ENCODE measurements at regions not wholly inside any gene's neighbourhood (a gene's known extent, or its start where the extent isn't known, plus 50 kb on each side); places are given as distances from the start of the nearest gene placed in this dataset.

DNA sequence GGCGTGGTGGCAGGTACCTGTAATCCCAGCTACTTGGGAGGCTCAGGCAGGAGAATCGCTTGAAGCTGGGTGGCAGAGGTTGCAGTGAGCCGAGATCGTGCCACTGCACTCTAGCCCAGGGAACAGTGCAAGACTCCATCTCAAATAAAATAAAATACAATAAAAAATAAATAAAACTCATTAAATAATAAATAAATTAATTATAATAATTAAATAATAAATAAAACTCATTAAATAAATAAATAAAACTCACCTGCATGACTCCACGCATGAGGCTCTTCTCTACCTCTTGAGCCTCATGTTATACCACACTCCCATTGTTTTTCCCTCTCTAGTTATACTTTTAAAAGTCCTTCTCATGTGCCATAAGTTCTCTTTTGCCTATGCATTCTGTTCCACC lies 995.4 kb downstream of the MAT2B start:
- no peak overlapping the region for H3K4me3 ChIP-seq
- peaks cover 0 to 3% (median 0%) of the 10 kb centered on the region in 6 donors for H3K4me1 ChIP-seq
- DNase-seq = no peak
- intact Hi-C loops (cut with DNase I; ENCODE audit: low total_unique reads) = no loop called here
- no peak overlapping the region for H3K27ac ChIP-seq
- TF ChIP-seq POLR2A (IDR thresholded peaks at IDR 0.05) (no peak), POLR2AphosphoS5 (IDR thresholded peaks at IDR 0.05) (no peak)
- TF ChIP-seq, protein P1, sequence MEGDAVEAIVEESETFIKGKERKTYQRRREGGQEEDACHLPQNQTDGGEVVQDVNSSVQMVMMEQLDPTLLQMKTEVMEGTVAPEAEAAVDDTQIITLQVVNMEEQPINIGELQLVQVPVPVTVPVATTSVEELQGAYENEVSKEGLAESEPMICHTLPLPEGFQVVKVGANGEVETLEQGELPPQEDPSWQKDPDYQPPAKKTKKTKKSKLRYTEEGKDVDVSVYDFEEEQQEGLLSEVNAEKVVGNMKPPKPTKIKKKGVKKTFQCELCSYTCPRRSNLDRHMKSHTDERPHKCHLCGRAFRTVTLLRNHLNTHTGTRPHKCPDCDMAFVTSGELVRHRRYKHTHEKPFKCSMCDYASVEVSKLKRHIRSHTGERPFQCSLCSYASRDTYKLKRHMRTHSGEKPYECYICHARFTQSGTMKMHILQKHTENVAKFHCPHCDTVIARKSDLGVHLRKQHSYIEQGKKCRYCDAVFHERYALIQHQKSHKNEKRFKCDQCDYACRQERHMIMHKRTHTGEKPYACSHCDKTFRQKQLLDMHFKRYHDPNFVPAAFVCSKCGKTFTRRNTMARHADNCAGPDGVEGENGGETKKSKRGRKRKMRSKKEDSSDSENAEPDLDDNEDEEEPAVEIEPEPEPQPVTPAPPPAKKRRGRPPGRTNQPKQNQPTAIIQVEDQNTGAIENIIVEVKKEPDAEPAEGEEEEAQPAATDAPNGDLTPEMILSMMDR (IDR thresholded peaks at IDR 0.05 in 8 of 11, conservative IDR thresholded peaks at IDR 0.05 in 3 of 11) = no peak
- 84 to 93% (median 90%) methylated on average over 5 of the region's 5 CpGs for WGBS, 5 donors
- H3K36me3 ChIP-seq = no peaks in the 10 kb centered on the region
- no peaks in the 10 kb centered on the region for H3K27me3 ChIP-seq (replicated peaks in 1 of 7)
- H3K9me3 ChIP-seq = no peaks in the 10 kb centered on the region

GRCh38 chr5:164501344-164501743 lies 995.9 kb downstream of the MAT2B start:
- no peaks in the 10 kb centered on the region for H3K36me3 ChIP-seq
- TF ChIP-seq, protein P1 (IDR thresholded peaks at IDR 0.05 in 8 of 11, conservative IDR thresholded peaks at IDR 0.05 in 3 of 11) = no peak
- TF ChIP-seq POLR2A (IDR thresholded peaks at IDR 0.05) = no peak
- TF ChIP-seq POLR2AphosphoS5 (IDR thresholded peaks at IDR 0.05) = no peak
- H3K9me3 ChIP-seq = no peaks in the 10 kb centered on the region
- intact Hi-C loops (cut with DNase I; ENCODE audit: low total_unique reads) = no loop called here
- no peak overlapping the region for H3K27ac ChIP-seq
- DNase-seq = no peak
- peaks cover 0 to 3% (median 0%) of the 10 kb centered on the region in 6 donors for H3K4me1 ChIP-seq
- no peak overlapping the region for H3K4me3 ChIP-seq
- no peaks in the 10 kb centered on the region for H3K27me3 ChIP-seq (replicated peaks in 1 of 7)
- 92 to 96% (median 94%) methylated on average over 3 of the region's 3 CpGs for WGBS, 5 donors

- TF ChIP-seq POLR2AphosphoS5 (IDR thresholded peaks at IDR 0.05) = no peak
- TF ChIP-seq, protein P1 (IDR thresholded peaks at IDR 0.05 in 8 of 11, conservative IDR thresholded peaks at IDR 0.05 in 3 of 11) = peak; percentile 50 to 80 (median 71)
- H3K9me3 ChIP-seq = no peaks in the 10 kb centered on the region
- H3K4me1 ChIP-seq = peaks cover 0 to 3% (median 0%) of the 10 kb centered on the region in 6 donors
- no peaks in the 10 kb centered on the region for H3K27me3 ChIP-seq (replicated peaks in 1 of 7)
- H3K27ac ChIP-seq = no peak overlapping the region
- no peak for DNase-seq
- H3K36me3 ChIP-seq = no peaks in the 10 kb centered on the region
- H3K4me3 ChIP-seq = no peak overlapping the region
- 25 to 39% (median 33%) methylated on average over 7 of the region's 7 CpGs for WGBS, 5 donors
- intact Hi-C loops (cut with DNase I; ENCODE audit: low total_unique reads) = no loop called here
These were observed 998.8 kb downstream of the MAT2B start for GRCh38 chr5:164504141-164504772.

GRCh38 chr5:164505791-164506190 lies 1000.4 kb downstream of the MAT2B start:
- H3K4me1 ChIP-seq = peaks cover 0 to 3% (median 0%) of the 10 kb centered on the region in 6 donors
- H3K27ac ChIP-seq = no peak overlapping the region
- intact Hi-C loops (cut with DNase I; ENCODE audit: low total_unique reads) = loop anchor here (5.0 kb wide), 1 partner anchor 808 kb away; no protein-coding TSS in a partner anchor
- no peak for DNase-seq
- no peak overlapping the region for H3K4me3 ChIP-seq
- 67 to 79% (median 77%) methylated on average over 4 of the region's 4 CpGs for WGBS, 5 donors
- no peaks in the 10 kb centered on the region for H3K36me3 ChIP-seq
- TF ChIP-seq, protein P1 (IDR thresholded peaks at IDR 0.05 in 8 of 11, conservative IDR thresholded peaks at IDR 0.05 in 3 of 11) = no peak
- TF ChIP-seq POLR2AphosphoS5 (IDR thresholded peaks at IDR 0.05) = no peak
- H3K9me3 ChIP-seq = no peaks in the 10 kb centered on the region
- H3K27me3 ChIP-seq (replicated peaks in 1 of 7) = no peaks in the 10 kb centered on the region
